GM18951 (cell line): ENCODE measurements at regions not wholly inside any gene's neighbourhood (a gene's known extent, or its start where the extent isn't known, plus 50 kb on each side); places are given as distances from the start of the nearest gene placed in this dataset.

Source experiments
- POLR2A ChIP-seq: IDR thresholded peaks from 4 replicates; pipeline ENCODE4 v1.6.1; 2011; ENCODE audit warnings: mild to moderate bottlenecking; ENCODE audit not compliant: insufficient read length, insufficient read depth; ENCODE audit errors: extremely low read depth
- in situ Hi-C: fragments of 300-500 bp; cut with MboI; formaldehyde crosslinking; loops from one replicate; pipeline ENCODE4 v1.12.0; 2022; ENCODE audit warnings: low sequenced_read_pairs, mixed read lengths, inconsistent platforms; ENCODE audit not compliant: unreplicated experiment

DNA sequence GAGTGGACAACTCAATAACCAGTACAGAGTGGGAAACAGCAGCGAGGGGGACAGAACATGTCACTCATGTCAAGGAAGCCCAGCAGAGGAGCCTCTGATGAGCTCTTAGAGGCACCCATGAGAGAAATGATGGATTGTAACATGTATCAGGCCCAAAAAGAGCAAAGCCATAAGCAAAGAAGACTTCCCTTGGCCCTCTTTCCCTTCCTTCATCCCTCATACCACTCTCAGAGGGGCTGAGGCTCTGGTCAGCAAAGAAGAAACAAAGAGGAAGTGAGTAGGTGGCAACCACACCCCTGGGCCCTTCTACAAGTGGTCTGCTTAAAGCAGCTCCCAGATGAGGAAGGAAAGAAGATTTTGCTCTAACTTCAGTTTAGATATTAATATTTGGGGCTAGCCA is 112.8 kb downstream of the CDC42EP3 start:
- in situ Hi-C loops: no loop called here
- no peak for TF ChIP-seq POLR2A

GRCh38 chr2:37560241-37560848 is 111.1 kb downstream of the CDC42EP3 start:
- no peak for TF ChIP-seq POLR2A
- in situ Hi-C loops: no loop called here

GRCh38 chr2:37560863-37561614 is 110.4 kb downstream of the CDC42EP3 start:
- in situ Hi-C loops: no loop called here
- TF ChIP-seq POLR2A: no peak

DNA sequence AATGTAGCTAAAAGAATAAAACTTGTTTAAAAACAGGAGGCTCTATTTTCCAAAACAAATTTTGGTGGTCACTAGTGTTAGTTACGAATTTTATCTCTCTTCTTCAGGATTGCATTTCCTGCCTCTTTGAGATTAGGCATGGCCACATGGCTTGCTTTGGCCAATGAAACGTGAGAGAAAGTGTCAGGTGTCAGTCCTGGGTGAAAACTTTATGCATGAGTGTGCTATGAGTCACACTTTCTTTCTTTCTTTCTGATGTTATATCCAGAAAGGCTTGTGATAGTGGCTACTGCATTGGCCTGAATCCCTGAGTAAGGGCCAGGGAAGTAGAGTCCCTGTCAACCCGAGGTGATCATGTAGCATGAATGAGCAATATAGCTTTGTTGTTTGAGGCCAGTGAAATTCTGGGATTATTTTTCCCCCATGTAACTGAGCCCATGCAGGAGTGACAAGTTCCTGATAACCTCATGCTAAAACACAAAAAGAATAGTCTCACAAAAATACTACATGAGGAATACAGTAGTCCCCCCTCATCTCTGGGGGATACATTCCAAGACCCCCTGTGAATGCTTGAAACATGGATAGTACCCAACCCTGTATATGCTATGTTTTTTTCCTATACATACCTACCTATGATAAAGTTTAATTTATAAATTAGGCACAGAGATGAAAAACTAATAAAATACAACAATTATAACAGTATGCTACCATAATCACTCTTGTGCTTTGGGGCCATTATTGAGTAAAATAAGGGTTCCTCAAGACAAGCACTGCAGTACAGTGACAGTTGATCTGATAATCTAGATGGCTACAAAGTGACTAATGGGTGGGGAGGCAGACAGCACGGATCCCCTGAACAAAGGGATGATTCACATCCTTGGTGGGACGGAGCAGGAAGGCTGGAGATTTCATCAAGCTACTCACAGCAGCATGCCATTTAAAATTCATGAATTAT is 109.5 kb downstream of the CDC42EP3 start:
- in situ Hi-C loops: no loop called here
- no peak for TF ChIP-seq POLR2A

- TF ChIP-seq POLR2A: no peak
- in situ Hi-C loops: no loop called here
Observed at GRCh38 chr2:37563375-37564015, 107.9 kb downstream of the CDC42EP3 start.

DNA sequence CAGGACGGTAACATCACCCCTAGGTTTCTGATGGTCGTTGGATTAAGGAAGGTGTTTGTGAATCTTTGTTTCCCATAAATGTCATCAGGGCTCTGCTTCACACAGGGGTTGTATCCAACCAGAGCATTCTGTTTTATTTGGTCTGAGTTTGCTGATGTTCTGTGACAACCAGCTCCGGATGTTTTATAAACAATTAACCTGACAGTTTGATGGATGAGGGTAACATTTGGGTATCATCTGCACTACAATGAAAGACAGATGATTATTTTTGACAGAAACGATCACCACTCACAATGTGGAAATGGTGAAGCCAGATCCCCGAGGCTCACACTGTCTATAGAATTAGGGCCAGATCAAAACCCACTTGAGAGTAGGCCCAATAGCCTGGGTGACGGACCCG is 107.1 kb downstream of the CDC42EP3 start:
- no peak for TF ChIP-seq POLR2A
- in situ Hi-C loops: no loop called here

DNA sequence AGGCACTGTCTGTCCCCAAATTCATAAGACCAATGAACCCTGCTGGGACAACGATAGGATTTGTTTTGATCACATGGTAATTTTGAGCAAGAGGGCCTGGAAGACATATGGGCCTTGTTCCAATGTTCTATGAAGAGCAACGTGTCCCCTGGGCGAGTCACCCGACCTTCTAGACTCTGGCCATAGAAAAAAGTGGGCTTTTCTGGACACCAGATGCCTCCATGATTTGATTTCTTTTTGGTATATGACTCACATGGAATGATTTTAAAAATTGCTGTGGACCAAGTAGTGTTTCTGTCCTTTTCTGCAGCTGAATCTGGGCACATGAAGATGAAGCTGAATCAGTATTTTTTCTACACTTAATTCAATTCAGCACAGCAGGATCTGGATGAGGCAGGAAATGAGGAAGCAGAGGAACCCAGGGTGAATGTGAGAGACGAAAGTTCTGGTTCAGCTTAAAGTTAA is 104.9 kb downstream of the CDC42EP3 start:
- in situ Hi-C loops: no loop called here
- TF ChIP-seq POLR2A: no peak

DNA sequence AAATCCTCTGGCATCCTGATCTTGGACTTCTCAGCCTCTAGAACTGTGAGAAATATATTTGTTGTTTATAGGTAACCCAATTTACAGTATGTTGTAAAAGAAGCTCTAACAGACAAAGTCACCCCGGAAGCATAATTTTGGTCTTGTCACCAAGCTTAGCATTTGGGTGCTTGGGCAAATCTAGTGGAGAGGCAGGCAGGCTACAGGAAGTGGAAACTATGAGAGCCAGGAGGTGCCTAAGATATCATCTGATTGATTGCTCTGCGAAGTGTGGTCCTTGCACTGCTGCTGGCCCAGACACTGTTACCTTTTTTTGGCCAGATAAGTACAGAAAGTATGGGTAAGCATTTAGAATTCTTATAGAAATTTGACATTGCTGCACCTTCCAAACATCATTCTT is 102.9 kb downstream of the CDC42EP3 start:
- no peak for TF ChIP-seq POLR2A
- in situ Hi-C loops: no loop called here

DNA sequence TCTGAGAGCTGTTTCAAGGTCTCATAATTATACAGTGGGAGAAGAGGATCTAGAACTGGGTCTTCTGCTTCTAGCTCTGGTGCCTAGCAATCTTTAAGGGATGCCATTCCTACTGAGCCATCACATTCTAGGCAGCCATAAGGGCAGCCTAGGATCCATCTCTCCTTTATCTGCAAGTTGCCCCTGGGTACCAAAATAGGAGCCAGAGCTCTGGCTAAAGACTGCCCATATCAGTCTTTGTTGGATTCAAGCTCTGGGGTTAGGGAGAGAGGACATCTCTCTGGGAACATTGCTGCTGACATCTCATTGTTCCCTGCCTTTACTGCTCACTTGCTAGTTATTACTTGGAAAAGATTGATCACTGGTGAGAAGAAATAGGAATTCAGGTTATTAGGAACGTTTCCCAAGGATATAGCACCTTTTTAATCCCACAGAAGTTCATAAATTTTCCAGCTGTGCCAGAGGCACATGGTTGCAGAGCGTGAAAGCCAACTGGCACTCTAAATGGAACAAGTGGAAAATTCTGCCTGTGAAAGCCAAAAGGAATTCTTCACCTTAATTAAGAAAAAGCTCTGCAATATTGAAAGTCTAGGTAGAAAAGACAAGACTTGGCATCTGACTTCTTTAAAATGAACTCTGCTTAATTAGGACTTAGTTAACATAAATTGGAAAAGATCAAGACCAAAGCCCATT is 102.2 kb downstream of the CDC42EP3 start:
- in situ Hi-C loops: no loop called here
- no peak for TF ChIP-seq POLR2A

GRCh38 chr2:37569986-37570679 is 101.3 kb downstream of the CDC42EP3 start:
- in situ Hi-C loops: no loop called here

GRCh38 chr2:37570773-37571586 is 100.5 kb downstream of the CDC42EP3 start:
- in situ Hi-C loops: no loop called here
- no peak for TF ChIP-seq POLR2A

More at GRCh38 chr2:37569986-37570679, 101.3 kb downstream of the CDC42EP3 start:
- no peak for TF ChIP-seq POLR2A
